Superior temporal gyrus (tissue), 1 donor: ENCODE measurements at regions not wholly inside any gene's neighbourhood (a gene's known extent, or its start where the extent isn't known, plus 50 kb on each side); places are given as distances from the start of the nearest gene placed in this dataset.
"Not testable (repeated sequence)": the region's sequence is repeated elsewhere in the genome, so short reads cannot be mapped to it uniquely, and the experiment has no call there.

Experiments used
- DNase-seq: peaks from one replicate; pipeline ENCODE4 v3.0.0-alpha.2; 2016; ENCODE audit errors: extremely low spot score

DNA sequence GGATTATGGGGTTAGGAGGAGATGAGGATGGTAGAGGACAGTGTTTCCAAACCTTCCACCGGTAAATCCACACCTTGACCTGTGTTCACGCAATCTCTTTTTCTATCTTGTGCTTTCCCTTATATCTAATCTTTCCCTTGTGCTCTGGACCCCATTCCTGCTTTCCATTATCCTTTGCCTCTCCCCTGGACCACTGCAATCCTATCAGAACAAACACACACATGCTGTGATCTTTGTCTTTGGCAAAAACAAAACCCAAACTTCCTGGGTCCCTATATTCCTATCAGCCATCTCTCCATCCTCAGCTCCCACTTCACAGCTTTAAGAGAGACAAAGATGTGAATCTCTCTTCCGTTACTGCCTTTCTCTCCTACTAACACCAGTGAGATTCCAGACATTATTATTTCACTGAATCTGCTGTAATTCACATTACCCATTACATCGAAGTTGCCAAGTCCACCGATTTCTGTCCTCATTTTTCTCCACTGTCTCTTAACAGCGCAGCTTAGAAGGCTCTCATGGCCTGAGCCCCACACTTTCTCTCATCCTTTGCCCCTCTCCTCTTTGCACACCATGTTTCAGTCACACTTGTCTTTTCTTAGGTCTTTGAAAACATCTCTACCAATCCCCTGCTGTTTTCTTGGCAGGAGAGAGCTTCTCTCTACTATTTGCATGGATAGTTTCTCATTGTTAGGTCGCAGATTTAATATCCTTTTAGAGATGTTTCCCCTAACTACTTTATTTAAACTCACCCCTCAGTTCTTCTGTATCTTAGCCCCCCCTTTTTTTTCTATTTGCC lies 230.0 kb upstream of the B3GALT2 start:
- no peak for DNase-seq

DNA sequence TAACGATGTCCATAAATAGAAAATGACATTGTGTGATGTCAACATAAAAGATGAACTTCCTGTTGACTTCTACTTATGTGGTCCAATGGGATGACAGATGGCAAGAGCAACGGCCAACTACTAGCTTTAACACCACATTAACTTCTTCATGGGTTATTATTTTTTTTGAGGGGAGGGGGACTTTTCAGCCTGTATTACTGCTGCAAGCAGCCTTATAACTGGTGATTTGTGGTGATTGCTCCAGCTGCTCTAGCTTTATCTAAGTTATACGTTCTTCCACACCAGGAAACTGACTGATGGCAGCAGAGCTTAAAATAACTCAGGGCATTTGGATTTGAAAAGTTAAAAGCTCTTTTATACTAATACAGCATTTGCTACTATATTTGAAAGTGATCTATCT lies 228.8 kb upstream of the B3GALT2 start:
- no peak for DNase-seq

DNA sequence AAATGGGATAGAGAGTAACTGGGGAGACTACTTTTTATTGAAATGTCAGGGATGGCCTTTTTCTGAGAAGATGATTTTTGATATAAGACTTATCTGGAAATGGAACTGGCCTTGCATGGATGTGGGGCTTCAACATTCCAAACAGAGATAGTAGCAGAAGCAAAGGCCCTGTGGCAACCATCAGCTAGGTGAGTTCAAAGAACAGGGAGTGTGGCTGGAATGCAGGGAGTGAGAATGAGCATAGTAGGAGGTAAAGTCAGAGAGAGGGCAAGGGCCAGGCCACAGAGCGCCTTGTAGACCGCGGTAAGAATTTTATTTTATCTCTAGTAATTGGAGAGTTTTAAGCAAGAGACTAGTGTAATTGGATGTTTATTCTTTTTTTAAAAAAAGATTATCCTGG lies 227.0 kb upstream of the B3GALT2 start:
- no peak for DNase-seq

DNA sequence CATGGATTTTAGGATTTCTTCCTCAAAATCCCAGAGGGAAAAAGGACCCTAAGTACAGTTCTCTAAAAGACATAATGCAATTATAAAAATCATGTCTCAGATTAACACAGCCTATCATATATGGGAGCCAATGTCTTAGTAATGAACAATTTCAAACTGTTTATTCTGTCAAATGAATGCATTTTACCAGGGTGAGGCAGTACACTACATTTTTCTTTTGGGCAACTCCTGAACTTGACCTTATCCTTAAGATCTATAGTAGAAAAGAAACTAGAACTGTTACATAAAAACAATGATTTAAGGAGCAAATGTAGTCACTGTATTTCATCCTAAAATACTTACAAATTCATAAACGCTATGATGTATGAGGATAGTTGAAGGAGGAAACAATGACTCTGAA lies 226.3 kb upstream of the B3GALT2 start:
- no peak for DNase-seq

DNA sequence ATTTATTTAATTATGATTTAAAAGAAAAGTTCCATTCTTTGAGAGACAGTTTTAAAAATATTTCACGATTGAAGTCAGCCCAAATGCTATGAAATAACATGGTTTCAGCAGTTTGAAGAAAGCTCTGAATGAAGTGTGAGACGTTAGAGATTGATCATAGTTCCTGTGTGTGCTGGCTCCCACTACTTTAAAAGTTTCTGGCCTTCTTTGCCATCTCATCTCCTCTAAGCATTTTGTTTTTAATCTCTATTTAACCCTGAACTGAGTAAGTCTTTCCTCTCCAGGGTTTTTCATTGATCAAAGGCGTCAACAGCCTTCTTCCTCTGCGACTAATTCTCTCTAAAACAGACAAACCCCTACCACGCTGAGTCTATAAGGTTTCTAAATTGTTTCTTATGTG lies 225.3 kb upstream of the B3GALT2 start:
- DNase-seq: no peak

DNA sequence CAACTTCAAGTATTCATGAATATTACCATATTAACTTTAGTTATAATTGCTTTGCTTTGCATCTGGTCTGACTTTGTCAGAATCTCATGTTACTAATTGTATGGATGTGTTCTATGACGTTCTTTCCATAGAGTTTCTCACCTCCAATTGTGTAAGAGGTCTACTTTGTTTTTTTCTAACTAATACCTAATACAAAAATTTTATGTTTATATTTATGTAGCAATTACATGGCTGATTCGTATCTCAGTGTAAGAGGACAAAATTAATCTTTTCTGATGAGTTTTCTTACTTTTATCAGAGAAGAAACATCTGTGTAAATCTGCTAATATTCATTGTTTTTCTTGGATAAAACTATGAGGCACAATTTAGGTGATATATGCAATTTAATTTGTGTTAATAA lies 224.8 kb upstream of the B3GALT2 start:
- DNase-seq: no peak

DNA sequence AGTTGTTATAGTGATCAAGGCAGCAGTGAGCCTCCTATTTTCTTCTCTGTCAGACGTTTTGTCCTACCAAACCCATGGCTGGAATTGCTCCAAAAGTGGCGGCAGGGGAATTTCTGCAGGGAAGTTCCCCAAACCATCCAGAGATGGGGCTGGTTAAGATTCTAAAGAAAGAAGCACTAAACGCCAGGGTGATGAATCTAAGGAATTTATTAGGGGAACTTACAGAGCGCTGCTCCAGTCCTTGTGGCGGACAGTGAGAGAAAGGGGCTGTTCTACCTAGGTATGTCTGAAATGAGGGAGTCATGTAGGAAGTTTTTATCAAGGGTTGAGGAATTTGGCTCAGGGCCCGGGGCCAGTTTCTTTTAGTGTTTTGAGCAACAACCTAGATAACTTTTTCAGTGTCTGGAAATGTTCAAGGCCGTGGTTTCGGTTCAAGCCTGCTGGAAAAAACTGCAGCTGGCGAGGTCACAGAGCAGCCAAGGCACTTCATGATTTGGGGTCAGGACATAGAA lies 222.4 kb upstream of the B3GALT2 start:
- no peak for DNase-seq

DNA sequence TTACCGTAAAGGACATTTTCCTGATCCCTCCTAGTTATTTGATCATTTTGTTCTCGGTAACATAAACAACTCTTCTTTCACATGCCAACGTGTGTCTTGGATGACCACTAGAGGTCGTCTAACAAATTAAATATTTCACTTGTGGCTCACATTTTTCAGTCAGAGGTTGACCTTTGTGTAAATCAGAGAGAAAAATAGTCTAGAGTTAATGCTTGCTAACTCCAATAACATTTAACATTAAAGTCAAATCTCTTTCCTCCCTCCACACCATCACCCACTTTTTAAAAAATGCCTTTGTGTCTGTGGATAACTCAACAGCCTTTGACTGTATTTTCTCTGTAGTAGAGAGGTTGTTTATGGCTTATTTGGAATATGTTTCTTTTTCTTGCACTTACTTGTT lies 220.5 kb upstream of the B3GALT2 start:
- peak; percentile 83 for DNase-seq

DNA sequence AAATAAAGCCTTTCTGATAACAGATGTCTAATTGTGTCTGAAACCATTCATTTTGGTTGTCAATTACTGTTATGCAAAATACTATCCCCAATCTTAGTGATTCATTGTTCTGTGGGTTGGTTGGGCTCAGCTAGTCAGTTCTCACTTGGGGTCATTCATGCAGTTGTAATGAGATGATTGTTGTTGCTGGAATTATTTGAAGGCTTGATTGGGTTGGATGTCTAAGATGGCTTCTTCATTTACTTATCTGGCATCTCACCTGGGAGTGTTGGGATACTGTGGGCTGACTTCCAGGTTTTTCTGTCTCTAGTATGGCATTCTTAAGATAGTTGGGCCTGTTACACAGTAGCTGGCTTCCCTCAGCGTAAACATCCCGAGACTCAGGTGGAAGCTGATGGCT lies 217.8 kb upstream of the B3GALT2 start:
- DNase-seq: no peak

DNA sequence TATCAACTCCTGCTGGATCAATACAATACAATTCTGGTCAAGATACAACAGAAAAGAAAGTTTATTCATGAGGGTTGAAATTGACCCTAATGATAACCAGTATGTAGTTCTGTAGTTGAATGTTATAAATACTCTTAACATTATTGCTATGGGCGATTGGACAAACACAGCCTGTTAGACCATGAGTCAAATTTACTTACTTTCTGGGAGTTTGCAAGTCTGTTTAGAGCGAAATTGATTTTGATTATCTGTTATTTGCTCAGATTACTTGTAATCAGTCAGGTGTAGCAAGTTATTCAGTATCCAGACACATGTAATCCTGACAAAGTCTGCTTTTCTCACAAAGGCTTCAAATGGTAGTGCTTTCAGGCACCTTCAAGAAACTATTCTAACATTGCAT lies 216.6 kb upstream of the B3GALT2 start:
- DNase-seq: no peak

DNA sequence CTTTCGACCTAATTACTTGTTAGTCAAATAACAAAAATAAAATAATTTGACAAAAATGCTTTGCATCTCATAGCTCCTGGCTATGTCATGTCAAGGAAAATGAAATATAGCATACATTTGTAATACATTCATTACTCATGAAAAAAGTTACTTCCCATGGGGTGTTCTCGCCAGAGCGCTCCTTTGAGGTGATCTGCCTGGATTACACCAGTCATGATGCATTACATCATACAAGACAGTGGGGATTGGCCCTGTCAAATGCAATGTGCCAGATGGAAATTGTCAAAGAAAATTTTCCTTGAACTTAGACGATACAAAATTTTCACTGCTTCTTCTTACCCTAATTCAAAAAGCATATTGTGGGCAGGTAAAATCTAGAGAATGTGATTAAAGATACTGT lies 215.6 kb upstream of the B3GALT2 start:
- no peak for DNase-seq

DNA sequence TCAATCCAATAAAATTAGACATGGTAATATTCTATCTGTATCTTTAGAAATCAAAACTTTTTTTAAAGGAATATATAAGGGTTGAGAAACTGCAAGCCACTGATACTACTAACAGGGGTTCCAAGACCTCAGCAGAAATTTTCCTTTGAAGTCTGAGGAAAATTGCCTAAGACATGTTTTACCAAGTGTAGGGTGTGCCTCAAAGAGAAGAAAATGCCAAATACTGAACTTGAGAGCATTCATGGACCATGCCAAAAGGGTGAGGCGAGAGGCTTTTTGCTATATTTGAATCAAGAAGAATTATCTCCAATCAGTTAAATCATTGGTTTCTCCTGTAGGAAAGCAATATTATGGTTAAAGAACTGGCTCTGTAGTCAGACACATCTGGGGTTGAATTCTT lies 207.9 kb upstream of the B3GALT2 start:
- DNase-seq: no peak

DNA sequence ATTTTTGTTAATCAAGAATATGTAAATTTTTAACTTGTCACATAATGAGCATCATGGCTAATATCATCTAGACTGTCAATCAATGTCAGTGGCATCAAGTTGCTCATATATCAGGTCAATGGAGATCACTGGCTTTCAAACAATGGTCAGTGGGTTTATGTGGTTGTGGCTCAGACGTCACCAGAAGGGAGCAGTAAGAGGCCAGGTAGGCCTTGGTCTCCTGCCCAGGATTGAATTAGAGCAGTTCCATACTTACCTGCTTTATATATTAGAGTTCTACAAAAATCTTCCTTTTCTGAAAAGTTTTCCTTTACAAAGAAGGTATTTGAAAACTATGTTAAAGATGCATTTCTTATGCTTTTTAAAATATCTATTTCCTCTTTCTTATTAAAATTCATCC lies 206.3 kb upstream of the B3GALT2 start:
- DNase-seq: no peak

DNA sequence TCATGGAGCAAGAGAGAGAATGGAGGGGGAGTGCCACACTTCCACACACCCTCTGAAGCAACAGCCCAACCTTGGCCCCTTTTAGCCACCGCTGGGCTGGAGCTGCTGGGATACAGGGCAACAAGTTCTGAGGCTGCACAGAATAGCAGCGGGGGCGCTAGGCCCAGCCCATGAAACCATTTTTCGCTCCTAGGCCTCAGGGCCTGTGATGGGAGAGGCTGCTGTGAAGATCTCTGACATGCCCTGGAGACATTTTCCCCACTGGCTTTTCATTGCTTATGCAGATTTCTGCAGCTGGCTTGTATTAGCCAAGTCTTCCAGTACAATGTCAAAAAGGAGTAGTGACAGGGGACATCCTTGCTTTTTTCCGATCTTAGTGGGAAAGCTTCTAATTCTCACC lies 202.3 kb upstream of the B3GALT2 start:
- no peak for DNase-seq

DNA sequence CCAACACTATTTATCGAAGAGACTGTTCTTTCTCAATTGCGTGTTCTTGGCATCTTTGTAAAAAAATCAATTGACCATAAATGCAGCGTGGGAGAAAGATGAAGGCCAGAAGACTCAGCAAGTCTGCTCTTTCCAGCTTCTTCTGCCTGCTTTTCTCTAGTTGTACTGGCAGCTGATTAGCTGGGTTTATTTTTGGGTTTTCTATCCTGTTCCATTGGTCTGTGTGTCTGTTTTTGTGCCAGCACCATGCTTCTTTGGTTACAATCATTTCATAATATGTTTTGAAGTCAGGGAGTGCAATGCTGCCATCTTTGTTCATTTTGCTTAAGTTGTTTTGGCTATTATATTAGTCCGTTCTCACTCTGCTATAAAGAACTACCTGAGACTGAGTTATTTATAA lies 201.8 kb upstream of the B3GALT2 start:
- DNase-seq: no peak

DNA sequence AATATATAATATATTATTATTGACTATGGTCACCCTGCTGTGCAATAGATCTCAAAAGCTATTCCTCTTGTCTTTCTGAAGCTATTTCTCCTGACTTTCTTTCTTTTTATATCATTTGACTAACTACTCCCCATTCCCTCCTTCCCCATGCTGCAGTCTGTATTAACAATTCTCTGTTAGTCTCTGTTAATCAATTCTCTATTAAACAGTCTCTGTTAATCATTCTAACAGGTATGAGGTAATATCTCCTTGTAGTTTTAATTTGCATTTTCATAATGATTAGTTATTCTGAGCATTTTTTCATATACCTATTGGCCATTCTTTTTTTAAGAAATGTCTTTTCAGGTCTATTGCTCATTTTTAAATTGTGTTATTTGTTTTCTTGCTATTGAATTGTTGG lies 201.0 kb upstream of the B3GALT2 start:
- DNase-seq: no peak

DNA sequence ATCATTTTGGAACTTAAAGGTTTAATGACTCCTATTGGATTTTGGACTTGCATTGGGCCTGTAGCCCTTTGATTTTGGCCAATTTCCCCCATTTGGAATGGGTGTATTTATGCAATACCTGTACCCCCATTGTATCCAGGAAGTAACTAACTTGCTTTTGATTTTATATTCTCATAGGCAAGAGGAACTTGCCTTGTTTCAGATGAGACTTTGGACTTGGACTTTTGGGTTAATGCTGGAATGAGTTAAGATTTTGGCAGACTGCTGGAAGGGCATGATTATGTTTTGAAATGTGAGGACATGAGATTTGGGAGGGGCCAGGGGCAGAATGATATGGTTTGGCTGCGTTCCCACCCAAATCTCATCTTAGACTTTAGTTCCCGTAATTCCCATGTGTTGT lies 192.0 kb upstream of the B3GALT2 start:
- not testable (repeated sequence) for DNase-seq

DNA sequence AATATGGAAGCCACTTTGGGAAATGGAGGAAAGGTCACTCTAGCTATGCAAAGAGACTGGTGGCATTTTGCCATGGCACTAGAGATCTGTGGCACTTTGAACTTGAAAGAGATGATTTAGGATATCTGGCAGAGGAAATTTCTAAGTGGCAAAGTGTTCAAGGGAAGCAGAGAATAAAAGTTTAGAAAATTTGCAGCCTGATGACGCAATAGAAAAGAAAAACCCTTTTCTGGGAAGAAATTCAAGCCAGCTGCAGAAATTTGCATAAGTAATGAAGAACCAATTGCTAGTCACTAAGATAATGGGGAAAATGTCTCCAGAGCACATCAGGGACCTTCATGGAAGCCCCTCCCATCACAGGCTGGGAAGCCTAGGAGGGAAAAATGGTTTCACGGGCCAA lies 191.1 kb upstream of the B3GALT2 start:
- DNase-seq: no peak

DNA sequence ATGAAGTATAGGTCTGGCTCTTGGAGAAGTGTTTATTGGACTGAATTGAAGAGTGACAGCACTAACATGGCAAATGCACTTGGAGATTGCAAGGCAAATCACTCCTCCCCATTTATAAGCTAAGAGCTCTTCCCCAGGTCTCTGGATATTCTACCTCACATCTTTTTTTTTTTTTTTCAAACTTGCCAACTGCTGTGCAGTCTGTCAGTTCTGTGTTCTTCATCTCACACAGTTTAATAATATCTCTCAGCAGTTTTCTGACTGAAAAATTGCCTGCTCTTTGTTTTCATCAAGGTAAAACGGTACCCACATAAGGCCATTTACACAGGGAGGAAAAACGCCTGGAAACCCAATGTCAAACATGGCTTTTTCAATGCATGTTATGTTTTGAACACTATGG lies 186.1 kb upstream of the B3GALT2 start:
- DNase-seq: no peak

DNA sequence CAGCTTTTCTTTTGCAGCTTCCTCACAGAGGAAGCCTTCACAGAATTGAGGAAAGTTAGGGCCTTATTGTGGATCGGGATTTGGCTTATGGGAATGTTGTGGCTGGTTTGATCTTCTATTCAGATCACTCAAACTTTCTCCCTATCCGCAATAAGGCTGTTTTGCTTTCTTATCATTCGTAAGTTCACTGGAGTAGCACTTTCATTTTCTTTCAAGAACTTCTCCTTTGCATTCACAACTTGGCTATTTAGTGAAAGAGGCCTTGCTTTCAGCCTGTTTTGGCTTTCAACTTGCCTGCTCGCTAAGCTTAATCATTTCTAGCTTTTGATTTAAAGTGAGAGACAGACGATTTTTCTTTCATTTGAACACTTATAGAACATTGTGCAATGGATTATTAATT lies 181.9 kb upstream of the B3GALT2 start:
- DNase-seq: no peak

DNA sequence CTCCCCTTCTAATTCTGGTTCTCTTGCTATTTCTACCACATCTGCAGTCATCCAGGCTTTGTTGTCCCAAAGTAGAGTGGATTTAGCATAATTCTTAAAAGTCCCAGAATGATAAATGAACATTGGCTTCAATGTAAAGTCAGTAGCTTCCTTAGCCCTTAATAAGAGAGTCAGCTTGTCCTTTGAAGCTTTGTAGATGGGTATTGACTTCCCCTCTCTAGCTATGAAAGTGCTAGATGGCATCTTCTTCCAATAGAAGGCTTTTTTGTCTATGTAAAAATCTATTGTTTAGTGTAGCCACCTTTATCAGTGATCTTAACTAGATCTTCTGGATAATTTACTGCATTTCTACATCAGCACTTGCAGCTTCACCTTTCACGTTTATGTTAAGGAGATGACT lies 181.4 kb upstream of the B3GALT2 start:
- no peak for DNase-seq

DNA sequence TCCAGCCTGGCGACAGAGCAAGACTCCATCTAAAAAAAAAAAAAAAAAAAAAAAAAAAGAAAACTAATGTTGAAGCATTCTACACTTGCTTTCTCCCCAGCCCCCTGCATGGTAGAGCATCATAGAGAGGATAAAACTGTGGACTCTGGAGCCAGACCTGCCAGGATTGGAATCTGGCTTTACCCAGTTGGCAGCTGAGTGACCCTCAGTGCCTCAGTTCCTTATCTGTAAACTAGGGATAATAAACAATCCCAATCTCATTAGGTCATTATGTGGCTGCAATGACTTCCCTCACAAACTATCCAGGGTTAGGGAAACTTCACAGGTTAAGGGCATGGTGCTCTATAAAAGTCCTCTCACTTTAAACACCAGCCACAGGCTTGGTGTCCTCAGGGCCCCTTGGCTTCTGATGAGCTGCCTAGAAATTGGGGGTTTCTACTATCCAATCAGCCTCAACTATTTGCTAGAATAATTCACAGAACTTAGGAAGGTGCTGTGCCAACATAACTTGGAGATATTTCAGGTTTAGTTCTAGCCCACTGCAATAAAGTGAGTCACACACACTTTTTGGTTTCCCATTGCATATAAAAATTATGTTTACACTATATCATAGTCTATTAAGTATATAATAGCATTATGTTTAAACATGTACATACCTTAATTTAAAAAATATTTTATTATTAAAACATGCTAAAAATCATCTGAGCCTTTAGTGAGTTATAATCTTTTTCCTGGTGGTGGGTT lies 180.5 kb upstream of the B3GALT2 start:
- DNase-seq: no peak

DNA sequence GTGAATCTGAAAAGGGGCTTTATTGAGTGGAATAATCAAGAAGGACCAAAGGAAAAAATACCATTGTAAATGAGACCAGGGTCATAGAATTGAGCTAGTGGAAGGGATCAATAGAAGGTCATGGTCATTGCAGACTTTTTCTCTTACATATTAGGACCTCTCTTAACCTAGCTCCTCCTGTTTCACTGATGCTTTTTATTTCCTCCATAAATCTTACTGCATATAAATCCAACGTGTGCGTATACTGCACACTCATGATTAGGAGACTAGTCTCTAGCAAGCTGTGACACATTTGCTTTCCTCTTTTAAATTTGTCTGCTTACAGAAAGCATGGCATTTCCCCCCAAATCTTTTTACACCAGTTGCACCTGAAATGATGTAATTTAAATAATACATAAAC lies 179.6 kb upstream of the B3GALT2 start:
- no peak for DNase-seq
